ENCODE measurements at regions not wholly inside any gene's neighbourhood (a gene's known extent, or its start where the extent isn't known, plus 50 kb on each side); places are given as distances from the start of the nearest gene placed in this dataset.
"Not testable (repeated sequence)": the region's sequence is repeated elsewhere in the genome, so short reads cannot be mapped to it uniquely, and the experiment has no call there.

DNA sequence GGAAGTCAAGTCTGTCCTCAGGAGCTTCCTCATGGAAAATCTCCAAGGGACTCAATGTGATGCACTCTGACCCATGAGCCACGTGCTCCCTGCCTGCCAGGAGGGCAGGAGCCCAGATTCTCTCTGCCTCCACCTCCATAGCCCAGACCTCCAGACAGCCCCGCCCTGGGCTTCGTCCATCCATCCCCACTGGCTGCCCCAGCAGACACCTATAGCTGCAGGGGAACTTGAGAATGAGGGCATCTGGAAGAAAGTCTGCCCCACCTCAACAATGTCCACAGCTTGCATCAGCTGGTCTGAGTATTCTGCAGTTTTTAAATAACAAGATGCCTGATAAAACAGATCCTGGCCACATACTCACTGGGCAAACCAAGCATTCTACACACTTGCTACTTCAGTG is 418.8 kb upstream of the SMIM21 start:
- no peaks in the 10 kb centered on the region for H3K9me3 ChIP-seq (ENCODE audit: control insufficient read depth, low read length)
- H3K27me3 ChIP-seq (ENCODE audit: control insufficient read depth, insufficient read depth) = no peaks in the 10 kb centered on the region
- 82% methylated on average over 3 of the region's 3 CpGs for WGBS
- no peak overlapping the region for H3K4me3 ChIP-seq (ENCODE audit: low read length)
- H3K27ac ChIP-seq (ENCODE audit: low read length) = no peak overlapping the region
- ATAC-seq (no peak), DNase-seq (no peak)
- H3K4me1 ChIP-seq (ENCODE audit: control insufficient read depth, insufficient read depth, low read length) = no peaks in the 10 kb centered on the region
- intact Hi-C loops (cut with DNase I) = no loop called here

- no peak for ATAC-seq
- H3K27ac ChIP-seq (ENCODE audit: low read length) = no peak overlapping the region
- H3K4me3 ChIP-seq (ENCODE audit: low read length) = no peak overlapping the region
- no peaks in the 10 kb centered on the region for H3K9me3 ChIP-seq (ENCODE audit: control insufficient read depth, low read length)
- no peak for DNase-seq
- WGBS = 89% methylated on average over 3 of the region's 3 CpGs
- intact Hi-C loops (cut with DNase I) = no loop called here
- H3K4me1 ChIP-seq (ENCODE audit: control insufficient read depth, insufficient read depth, low read length) = no peaks in the 10 kb centered on the region
- H3K27me3 ChIP-seq (ENCODE audit: control insufficient read depth, insufficient read depth) = no peaks in the 10 kb centered on the region
These were observed 417.9 kb upstream of the SMIM21 start for GRCh38 chr18:75845413-75845812.

DNA sequence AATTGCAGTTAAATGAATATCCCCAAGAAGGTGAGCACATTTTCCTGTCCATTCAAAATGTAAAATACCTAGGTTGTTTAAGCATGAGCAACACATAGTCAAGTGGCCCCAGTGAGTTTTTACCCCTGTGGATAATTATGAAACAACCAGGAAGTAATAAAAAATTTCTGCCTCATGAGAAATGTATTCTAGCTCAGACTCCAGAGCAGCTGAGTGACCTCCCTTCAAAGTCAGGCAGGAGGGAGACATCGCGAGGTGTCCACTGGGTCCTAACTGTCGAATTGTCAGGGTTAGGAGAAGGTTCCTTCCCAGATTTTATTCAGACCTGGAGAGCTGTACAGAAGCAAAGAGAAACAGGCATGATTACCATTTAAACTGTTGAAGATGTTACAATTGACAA is 416.6 kb upstream of the SMIM21 start:
- H3K4me1 ChIP-seq (ENCODE audit: control insufficient read depth, insufficient read depth, low read length) = no peaks in the 10 kb centered on the region
- H3K27ac ChIP-seq (ENCODE audit: low read length) = no peak overlapping the region
- ATAC-seq = no peak
- 85% methylated on average over 3 of the region's 3 CpGs for WGBS
- intact Hi-C loops (cut with DNase I) = no loop called here
- H3K9me3 ChIP-seq (ENCODE audit: control insufficient read depth, low read length) = no peaks in the 10 kb centered on the region
- H3K4me3 ChIP-seq (ENCODE audit: low read length) = no peak overlapping the region
- DNase-seq = no peak
- H3K27me3 ChIP-seq (ENCODE audit: control insufficient read depth, insufficient read depth) = no peaks in the 10 kb centered on the region

GRCh38 chr18:75840131-75840530 is 412.6 kb upstream of the SMIM21 start:
- H3K4me1 ChIP-seq (ENCODE audit: control insufficient read depth, insufficient read depth, low read length) = no peaks in the 10 kb centered on the region
- ATAC-seq (no peak), DNase-seq (no peak)
- intact Hi-C loops (cut with DNase I) = no loop called here
- no peaks in the 10 kb centered on the region for H3K27me3 ChIP-seq (ENCODE audit: control insufficient read depth, insufficient read depth)
- H3K27ac ChIP-seq (ENCODE audit: low read length) = no peak overlapping the region
- no peak overlapping the region for H3K4me3 ChIP-seq (ENCODE audit: low read length)
- 71% methylated on average over 4 of the region's 4 CpGs for WGBS
- H3K9me3 ChIP-seq (ENCODE audit: control insufficient read depth, low read length) = no peaks in the 10 kb centered on the region

DNA sequence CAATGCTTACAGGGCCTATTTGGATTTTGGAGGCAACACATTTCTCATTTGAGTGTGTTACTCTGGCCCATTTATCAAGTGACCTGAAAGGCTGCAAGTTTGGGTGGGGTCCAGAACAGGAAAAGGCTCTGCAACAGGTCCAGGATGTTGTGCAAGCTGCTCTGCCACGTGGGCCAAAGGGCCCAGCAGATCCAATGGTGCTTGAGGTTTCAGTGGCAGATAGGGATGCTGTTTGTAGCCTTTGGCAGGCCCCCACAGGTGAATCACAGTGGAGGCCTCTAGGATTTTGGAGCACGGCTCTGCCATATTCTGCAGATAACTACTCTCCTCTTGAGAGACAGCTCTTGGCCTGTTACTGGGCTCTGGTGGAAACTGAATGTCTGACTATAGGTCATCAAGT is 412.2 kb upstream of the SMIM21 start:
- H3K27me3 ChIP-seq (ENCODE audit: control insufficient read depth, insufficient read depth); H3K4me1 ChIP-seq (ENCODE audit: control insufficient read depth, insufficient read depth, low read length); DNase-seq; H3K9me3 ChIP-seq (ENCODE audit: control insufficient read depth, low read length); intact Hi-C loops (cut with DNase I); H3K4me3 ChIP-seq (ENCODE audit: low read length); ATAC-seq; H3K27ac ChIP-seq (ENCODE audit: low read length): not testable (repeated sequence)
- 68% methylated on average over 2 of the region's 2 CpGs for WGBS

DNA sequence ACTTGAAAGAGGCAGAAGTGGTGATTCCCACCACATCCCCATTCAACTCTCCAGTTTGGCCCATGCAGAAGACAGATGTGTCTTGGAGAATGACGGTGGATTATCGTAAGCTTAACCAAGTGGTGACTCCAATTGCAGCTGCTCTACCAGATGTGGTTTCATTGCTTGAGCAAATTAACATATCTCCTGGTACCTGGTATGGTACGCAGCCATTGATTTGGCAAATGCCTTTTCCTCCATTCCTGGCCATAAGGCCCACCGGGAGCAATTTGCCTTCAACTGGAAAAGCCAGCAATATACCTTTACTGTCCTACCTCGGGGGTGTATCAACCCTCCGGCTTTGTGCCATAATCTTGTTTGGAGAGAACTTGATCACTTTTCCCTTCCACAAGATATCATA is 411.5 kb upstream of the SMIM21 start:
- Histone ChIP-seq H3K4me1 (ENCODE audit: control insufficient read depth, insufficient read depth, low read length) (no peaks in the 10 kb centered on the region), H3K27ac (ENCODE audit: low read length) (no peak overlapping the region), H3K4me3 (ENCODE audit: low read length) (no peak overlapping the region), H3K27me3 (ENCODE audit: control insufficient read depth, insufficient read depth) (no peaks in the 10 kb centered on the region), H3K9me3 (ENCODE audit: control insufficient read depth, low read length) (no peaks in the 10 kb centered on the region)
- 92% methylated on average over 6 of the region's 6 CpGs for WGBS
- DNase-seq (no peak), ATAC-seq (no peak)
- intact Hi-C loops (cut with DNase I) = no loop called here

- no peak overlapping the region for H3K4me3 ChIP-seq (ENCODE audit: low read length)
- H3K9me3 ChIP-seq (ENCODE audit: control insufficient read depth, low read length) = no peaks in the 10 kb centered on the region
- ATAC-seq = no peak
- intact Hi-C loops (cut with DNase I) = no loop called here
- H3K27me3 ChIP-seq (ENCODE audit: control insufficient read depth, insufficient read depth) = no peaks in the 10 kb centered on the region
- no peak for DNase-seq
- WGBS = 90% methylated on average over 2 of the region's 2 CpGs
- H3K27ac ChIP-seq (ENCODE audit: low read length) = no peak overlapping the region
- no peaks in the 10 kb centered on the region for H3K4me1 ChIP-seq (ENCODE audit: control insufficient read depth, insufficient read depth, low read length)
These were observed 409.8 kb upstream of the SMIM21 start for GRCh38 chr18:75837316-75837715.

DNA sequence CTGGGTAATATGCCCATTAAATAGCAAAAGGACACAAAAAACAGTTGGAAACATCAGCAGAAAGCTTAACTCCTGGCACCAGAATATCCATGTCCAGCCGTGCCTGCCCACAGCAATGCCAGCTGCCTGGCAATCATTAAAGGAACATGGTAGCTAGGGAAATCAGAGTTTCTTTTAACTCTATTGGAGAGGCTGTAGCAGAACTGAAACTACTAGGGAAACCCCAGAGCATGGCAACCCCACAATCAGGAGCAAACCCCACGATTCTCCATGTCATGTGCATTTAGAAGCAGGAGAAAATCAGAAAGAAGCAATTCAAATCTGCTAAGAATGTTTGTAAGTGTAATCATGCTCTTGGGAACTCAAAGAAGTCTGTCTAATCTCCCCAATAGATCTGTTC is 409.0 kb upstream of the SMIM21 start:
- intact Hi-C loops (cut with DNase I) = no loop called here
- no peak for ATAC-seq
- WGBS = 70% methylated on average over 2 of the region's 2 CpGs
- DNase-seq = no peak
- no peaks in the 10 kb centered on the region for H3K27me3 ChIP-seq (ENCODE audit: control insufficient read depth, insufficient read depth)
- no peaks in the 10 kb centered on the region for H3K4me1 ChIP-seq (ENCODE audit: control insufficient read depth, insufficient read depth, low read length)
- no peak overlapping the region for H3K27ac ChIP-seq (ENCODE audit: low read length)
- no peaks in the 10 kb centered on the region for H3K9me3 ChIP-seq (ENCODE audit: control insufficient read depth, low read length)
- no peak overlapping the region for H3K4me3 ChIP-seq (ENCODE audit: low read length)

- no peak for DNase-seq
- no peaks in the 10 kb centered on the region for H3K9me3 ChIP-seq (ENCODE audit: control insufficient read depth, low read length)
- H3K27ac ChIP-seq (ENCODE audit: low read length) = no peak overlapping the region
- intact Hi-C loops (cut with DNase I) = no loop called here
- no peak overlapping the region for H3K4me3 ChIP-seq (ENCODE audit: low read length)
- ATAC-seq = no peak
- H3K27me3 ChIP-seq (ENCODE audit: control insufficient read depth, insufficient read depth) = no peaks in the 10 kb centered on the region
- 93% methylated on average over 4 of the region's 4 CpGs for WGBS
- H3K4me1 ChIP-seq (ENCODE audit: control insufficient read depth, insufficient read depth, low read length) = no peaks in the 10 kb centered on the region
These were observed 404.5 kb upstream of the SMIM21 start for GRCh38 chr18:75831960-75832359.

GRCh38 chr18:75830828-75831227 is 403.3 kb upstream of the SMIM21 start:
- 62% methylated on average over 2 of the region's 2 CpGs for WGBS
- ATAC-seq (no peak), DNase-seq (no peak)
- Histone ChIP-seq H3K27me3 (ENCODE audit: control insufficient read depth, insufficient read depth) (no peaks in the 10 kb centered on the region), H3K4me3 (ENCODE audit: low read length) (no peak overlapping the region), H3K27ac (ENCODE audit: low read length) (no peak overlapping the region), H3K9me3 (ENCODE audit: control insufficient read depth, low read length) (no peaks in the 10 kb centered on the region), H3K4me1 (ENCODE audit: control insufficient read depth, insufficient read depth, low read length) (no peaks in the 10 kb centered on the region)
- intact Hi-C loops (cut with DNase I) = no loop called here

- 66% methylated on average over 4 of the region's 4 CpGs for WGBS
- H3K27me3 ChIP-seq (ENCODE audit: control insufficient read depth, insufficient read depth) = no peaks in the 10 kb centered on the region
- H3K4me3 ChIP-seq (ENCODE audit: low read length) = no peak overlapping the region
- DNase-seq (no peak), ATAC-seq (no peak)
- H3K9me3 ChIP-seq (ENCODE audit: control insufficient read depth, low read length) = no peaks in the 10 kb centered on the region
- intact Hi-C loops (cut with DNase I) = no loop called here
- H3K4me1 ChIP-seq (ENCODE audit: control insufficient read depth, insufficient read depth, low read length) = no peaks in the 10 kb centered on the region
- no peak overlapping the region for H3K27ac ChIP-seq (ENCODE audit: low read length)
These were observed 401.6 kb upstream of the SMIM21 start for GRCh38 chr18:75829091-75829490.

DNA sequence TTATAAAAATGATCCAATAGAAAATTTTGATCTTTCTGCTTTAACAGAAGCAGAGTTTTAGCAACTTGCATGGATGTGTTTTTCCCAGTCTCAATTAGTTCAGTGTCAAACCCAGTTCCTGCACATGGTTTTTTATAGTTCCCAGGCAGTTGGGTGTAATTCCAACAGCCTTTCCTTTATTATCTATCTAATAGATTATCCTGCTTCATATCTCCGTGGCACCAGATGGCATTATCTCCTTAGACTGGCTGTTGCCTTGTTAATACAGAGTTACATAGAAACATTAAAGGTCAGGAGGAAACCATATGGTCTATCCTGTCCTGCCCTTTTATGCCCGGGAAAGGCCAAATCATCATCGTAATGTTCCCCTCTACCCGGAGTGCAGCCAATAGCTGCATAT is 400.9 kb upstream of the SMIM21 start:
- ATAC-seq (no peak), DNase-seq (no peak)
- intact Hi-C loops (cut with DNase I) = no loop called here
- H3K27me3 ChIP-seq (ENCODE audit: control insufficient read depth, insufficient read depth) = no peaks in the 10 kb centered on the region
- 54% methylated on average over 4 of the region's 4 CpGs for WGBS
- H3K4me3 ChIP-seq (ENCODE audit: low read length) = no peak overlapping the region
- H3K4me1 ChIP-seq (ENCODE audit: control insufficient read depth, insufficient read depth, low read length) = no peaks in the 10 kb centered on the region
- no peaks in the 10 kb centered on the region for H3K9me3 ChIP-seq (ENCODE audit: control insufficient read depth, low read length)
- no peak overlapping the region for H3K27ac ChIP-seq (ENCODE audit: low read length)

Measured in right cardiac atrium (tissue), 5 donors.